LNCaP clone FGC (cell line): ENCODE measurements at regions not wholly inside any gene's neighbourhood (a gene's known extent, or its start where the extent isn't known, plus 50 kb on each side); places are given as distances from the start of the nearest gene placed in this dataset.

Experiments used
- DNase-seq: peaks from one replicate; pipeline ENCODE4 v3.0.0-alpha.2; 2011; ENCODE audit warnings: low read depth
- H3K4me3 ChIP-seq: 2 replicates; pipeline ENCODE4 v1.5.1; 2011; ENCODE audit warnings: mild to moderate bottlenecking, low read depth, low read length, control low read depth
- TF ChIP-seq, protein P1 (sequence below): IDR thresholded peaks from 2 replicates; pipeline ENCODE4 v1.5.1; 2012; ENCODE audit warnings: mild to moderate bottlenecking; ENCODE audit not compliant: control insufficient read depth, insufficient read depth; ENCODE audit errors: extremely low read depth

DNA sequence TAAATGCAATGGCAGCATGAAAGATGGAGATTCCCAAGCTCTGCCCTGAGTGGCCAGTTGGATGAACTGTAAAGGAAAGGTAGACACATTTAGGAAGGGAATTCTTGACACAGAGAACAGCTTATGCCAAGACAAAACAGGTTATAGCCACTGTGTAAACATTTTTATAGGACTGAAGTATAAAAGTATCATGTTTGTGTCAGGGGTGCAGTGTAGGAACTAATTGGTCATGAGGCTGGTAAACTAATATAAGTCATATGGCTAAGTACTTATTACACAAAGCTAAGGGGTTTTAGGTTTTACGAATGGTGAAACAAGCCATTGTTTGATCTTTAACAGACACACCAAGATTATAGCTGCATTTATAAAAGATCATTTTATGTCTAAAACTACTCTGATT, 207.7 kb upstream of the SLC16A7 start:
- no peak overlapping the region for H3K4me3 ChIP-seq
- DNase-seq, result peak; percentile 92
- TF ChIP-seq, protein P1, sequence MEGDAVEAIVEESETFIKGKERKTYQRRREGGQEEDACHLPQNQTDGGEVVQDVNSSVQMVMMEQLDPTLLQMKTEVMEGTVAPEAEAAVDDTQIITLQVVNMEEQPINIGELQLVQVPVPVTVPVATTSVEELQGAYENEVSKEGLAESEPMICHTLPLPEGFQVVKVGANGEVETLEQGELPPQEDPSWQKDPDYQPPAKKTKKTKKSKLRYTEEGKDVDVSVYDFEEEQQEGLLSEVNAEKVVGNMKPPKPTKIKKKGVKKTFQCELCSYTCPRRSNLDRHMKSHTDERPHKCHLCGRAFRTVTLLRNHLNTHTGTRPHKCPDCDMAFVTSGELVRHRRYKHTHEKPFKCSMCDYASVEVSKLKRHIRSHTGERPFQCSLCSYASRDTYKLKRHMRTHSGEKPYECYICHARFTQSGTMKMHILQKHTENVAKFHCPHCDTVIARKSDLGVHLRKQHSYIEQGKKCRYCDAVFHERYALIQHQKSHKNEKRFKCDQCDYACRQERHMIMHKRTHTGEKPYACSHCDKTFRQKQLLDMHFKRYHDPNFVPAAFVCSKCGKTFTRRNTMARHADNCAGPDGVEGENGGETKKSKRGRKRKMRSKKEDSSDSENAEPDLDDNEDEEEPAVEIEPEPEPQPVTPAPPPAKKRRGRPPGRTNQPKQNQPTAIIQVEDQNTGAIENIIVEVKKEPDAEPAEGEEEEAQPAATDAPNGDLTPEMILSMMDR, result no peak

- H3K4me3 ChIP-seq, result no peak overlapping the region
- TF ChIP-seq, protein P1, result no peak
- DNase-seq, result no peak
Observed at GRCh38 chr12:59386236-59386635, 209.6 kb upstream of the SLC16A7 start.

- TF ChIP-seq, protein P1, result no peak
- DNase-seq, result no peak
- H3K4me3 ChIP-seq, result no peak overlapping the region
Observed at GRCh38 chr12:59383079-59383822, 212.6 kb upstream of the SLC16A7 start.

- no peak for DNase-seq
- TF ChIP-seq, protein P1, result no peak
- H3K4me3 ChIP-seq, result no peak overlapping the region
Observed at GRCh38 chr12:59382282-59383078, 213.3 kb upstream of the SLC16A7 start.

- TF ChIP-seq, protein P1, result no peak
- DNase-seq, result no peak
- no peak overlapping the region for H3K4me3 ChIP-seq
Observed at GRCh38 chr12:59381106-59381505, 214.7 kb upstream of the SLC16A7 start.

GRCh38 chr12:59375633-59376032, 220.2 kb upstream of the SLC16A7 start:
- H3K4me3 ChIP-seq, result no peak overlapping the region
- DNase-seq, result no peak
- TF ChIP-seq, protein P1, result no peak
